A549 (cell line): ENCODE measurements at regions not wholly inside any gene's neighbourhood (a gene's known extent, or its start where the extent isn't known, plus 50 kb on each side); places are given as distances from the start of the nearest gene placed in this dataset.

Experiments used
- ATAC-seq, 2 experiments: fragments of 200-7000 bp in 1 of 2; fragments of >200 bp in 1 of 2; cut with Nextera tagmentation in 1 of 2; cut with Tn5 transposase in 1 of 2; 3 replicates each; pipeline versions ENCODE4 v1.8.0 to v1.9.1; 2018 to 2020; ENCODE audit warnings: mild to moderate bottlenecking in 1 of 2, moderate library complexity in 1 of 2
- CTCF ChIA-PET: fragments of 300-600 bp; sonication (Branson Sonifier 250); formaldehyde crosslinking; extraction: SDS; loops from one replicate; lab custom pipeline; 2021; ENCODE audit warnings: antibody characterized with exemption, inconsistent platforms; lab: Yijun Ruan, JAX
- POLR2A ChIA-PET: fragments of 350-600 bp; formaldehyde crosslinking; extraction: SDS; loops from one replicate; lab custom pipeline; 2021; ENCODE audit warnings: antibody characterized with exemption, inconsistent platforms; lab: Yijun Ruan, JAX
- DNase-seq, 2 experiments: peaks; one replicate each; pipeline versions ENCODE4 v3.0.0 to v3.0.0-alpha.2; 2011 to 2016; ENCODE audit warnings: low read depth in 1 of 2, low spot score in 1 of 2
- FAIRE-seq: peaks from 2 replicates; lab custom pipeline; 2011; peaks lifted over from hg19 to GRCh38; lab: Jason Lieb, UNC
- H3K27ac ChIP-seq, 2 experiments: fragments of >200 bp; sonication (Bioruptor Twin); formaldehyde crosslinking; 3 replicates each; pipeline ENCODE4 v1.5.1; 2016 to 2017
- H3K4me1 ChIP-seq: fragments of >200 bp; sonication (Bioruptor Twin); formaldehyde crosslinking; 3 replicates; pipeline ENCODE4 v1.6.1; 2016
- H3K4me2 ChIP-seq: fragments of >200 bp; sonication (Bioruptor Twin); formaldehyde crosslinking; 3 replicates; pipeline ENCODE4 v1.6.1; 2016
- H3K4me3 ChIP-seq: fragments of >200 bp; sonication (Bioruptor Twin); formaldehyde crosslinking; 3 replicates; pipeline ENCODE4 v1.5.1; 2016
- H3K9me3 ChIP-seq: fragments of >200 bp; sonication (Bioruptor Twin); formaldehyde crosslinking; 3 replicates; pipeline ENCODE4 v1.6.1; 2016
- CBX8 ChIP-seq: fragments of 200-600 bp; sonication (generic); IDR thresholded peaks from 2 replicates; pipeline ENCODE4 v1.6.1; 2016
- CEBPB ChIP-seq, 2 experiments: fragments of >200 bp in 1 of 2; sonication (Bioruptor Twin) in 1 of 2; formaldehyde crosslinking in 1 of 2; IDR thresholded peaks; 2 replicates each; pipeline ENCODE4 v1.6.1; 2012 to 2016
- CHD4 ChIP-seq: fragments of 200-600 bp; sonication (generic); IDR thresholded peaks from 2 replicates; pipeline ENCODE4 v1.6.1; 2016; ENCODE audit warnings: antibody characterized with exemption, mild to moderate bottlenecking, borderline replicate concordance
- EHMT2 ChIP-seq: fragments of 200-600 bp; sonication (generic); IDR thresholded peaks from 2 replicates; pipeline ENCODE4 v1.6.1; 2016; ENCODE audit warnings: antibody characterized with exemption, low read depth, mild to moderate bottlenecking, moderate library complexity
- EP300 ChIP-seq, 2 experiments: fragments of >200 bp; sonication (Bioruptor Twin); formaldehyde crosslinking; IDR thresholded peaks; 2 replicates in 1 of 2; 3 replicates in 1 of 2; pipeline ENCODE4 v1.6.1; 2016 to 2017
- FOSB ChIP-seq: fragments of 250-450 bp; sonication (Bioruptor Pico); IDR thresholded peaks from 2 replicates; pipeline ENCODE4 v1.5.0; 2020; ENCODE audit warnings: mild to moderate bottlenecking, moderate library complexity
- FOSL2 ChIP-seq, 2 experiments: fragments of 450-650 bp in 1 of 2; fragments of >200 bp in 1 of 2; sonication (Bioruptor Twin) in 1 of 2; formaldehyde crosslinking; IDR thresholded peaks; 2 replicates each; pipeline versions ENCODE4 v1.5.0 to v1.6.1; 2016 to 2020; ENCODE audit warnings: mild to moderate bottlenecking in 1 of 2, moderate library complexity in 1 of 2
- FOXS1 ChIP-seq: fragments of 250-450 bp; sonication (Bioruptor Pico); IDR thresholded peaks from 2 replicates; pipeline ENCODE4 v1.5.0; 2020; ENCODE audit warnings: mild to moderate bottlenecking, moderate library complexity
- GATA3 ChIP-seq: IDR thresholded peaks from 2 replicates; pipeline ENCODE4 v1.6.1; 2012; ENCODE audit warnings: borderline replicate concordance
- HES2 ChIP-seq: fragments of >200 bp; sonication (Bioruptor Twin); formaldehyde crosslinking; IDR thresholded peaks from 2 replicates; pipeline ENCODE4 v1.6.1; 2016
- HMGXB4 ChIP-seq: fragments of 250-450 bp; sonication (Bioruptor Pico); IDR thresholded peaks from 2 replicates; pipeline ENCODE4 v1.5.0; 2021; ENCODE audit warnings: mild to moderate bottlenecking, moderate library complexity, borderline replicate concordance
- HOXA7 ChIP-seq: fragments of 250-450 bp; sonication (Bioruptor Pico); IDR thresholded peaks from 2 replicates; pipeline ENCODE4 v1.5.0; 2020; ENCODE audit warnings: mild to moderate bottlenecking, moderate library complexity
- HOXB5 ChIP-seq: fragments of 250-450 bp; sonication (Bioruptor Pico); IDR thresholded peaks from 2 replicates; pipeline ENCODE4 v1.5.0; 2020; ENCODE audit warnings: mild to moderate bottlenecking, moderate library complexity
- KDM1A ChIP-seq: fragments of 200-600 bp; sonication (generic); IDR thresholded peaks from 2 replicates; pipeline ENCODE4 v1.6.1; 2016; ENCODE audit warnings: low read depth, mild to moderate bottlenecking
- MAZ ChIP-seq: fragments of 150-350 bp; IDR thresholded peaks from 2 replicates; pipeline ENCODE4 v1.6.1; 2014; ENCODE audit warnings: antibody characterized with exemption, low read depth, low read length, borderline replicate concordance
- NFE2L2 ChIP-seq: fragments of 150-350 bp; conservative IDR thresholded peaks from 2 replicates; pipeline ENCODE4 v1.6.1; 2014; ENCODE audit warnings: low read length
- NPAS2 ChIP-seq: fragments of 250-450 bp; sonication (Bioruptor Pico); IDR thresholded peaks from 2 replicates; pipeline ENCODE4 v1.8.0; 2022; ENCODE audit warnings: mild to moderate bottlenecking, moderate library complexity, borderline replicate concordance
- NR3C1 ChIP-seq: fragments of >200 bp; sonication (Bioruptor Twin); formaldehyde crosslinking; IDR thresholded peaks from 3 replicates; pipeline ENCODE4 v1.6.1; 2017
- POLR2A ChIP-seq: IDR thresholded peaks from 2 replicates; pipeline ENCODE4 v1.6.1; 2012; ENCODE audit warnings: mild to moderate bottlenecking, low read length
- REST ChIP-seq: fragments of 200-600 bp; sonication (generic); IDR thresholded peaks from 2 replicates; pipeline ENCODE4 v1.6.1; 2016; ENCODE audit warnings: antibody characterized with exemption, mild to moderate bottlenecking, moderate library complexity
- TP53 ChIP-seq: fragments of 250-450 bp; sonication (Bioruptor Pico); IDR thresholded peaks from 2 replicates; pipeline ENCODE4 v1.5.0; 2021; ENCODE audit warnings: mild to moderate bottlenecking, moderate library complexity
- ZC3H11A ChIP-seq: fragments of 450-650 bp; IDR thresholded peaks from 2 replicates; pipeline ENCODE4 v1.6.1; 2014; ENCODE audit warnings: antibody characterized with exemption, mild to moderate bottlenecking
- ZFP36 ChIP-seq: fragments of 450-650 bp; IDR thresholded peaks from 2 replicates; pipeline ENCODE4 v1.6.1; 2014; ENCODE audit warnings: borderline replicate concordance; ENCODE audit not compliant: partially characterized antibody
- ZSCAN20 ChIP-seq: fragments of 250-450 bp; sonication (Bioruptor Pico); IDR thresholded peaks from 2 replicates; pipeline ENCODE4 v1.8.0; 2022; ENCODE audit warnings: mild to moderate bottlenecking, moderate library complexity
- WGBS: methylation state at CpG from one replicate; pipeline ENCODE4 v1.1.6; 2017; ENCODE audit errors: missing lambda C conversion rate; 5-methylcytosine and 5-hydroxymethylcytosine counted together
- TF ChIP-seq, protein P1 (sequence below): fragments of 150-350 bp; IDR thresholded peaks from 2 replicates; pipeline ENCODE4 v1.6.1; 2014; ENCODE audit warnings: low read depth, mild to moderate bottlenecking, low read length
- TF ChIP-seq, protein P2 (sequence below): fragments of 450-650 bp; IDR thresholded peaks from 2 replicates; pipeline ENCODE4 v1.6.1; 2014; ENCODE audit warnings: antibody characterized with exemption

GRCh38 chr3:40768536-40768935 lies 243.8 kb downstream of the ZNF621 start (continued):
- no peak for TF ChIP-seq REST

DNA sequence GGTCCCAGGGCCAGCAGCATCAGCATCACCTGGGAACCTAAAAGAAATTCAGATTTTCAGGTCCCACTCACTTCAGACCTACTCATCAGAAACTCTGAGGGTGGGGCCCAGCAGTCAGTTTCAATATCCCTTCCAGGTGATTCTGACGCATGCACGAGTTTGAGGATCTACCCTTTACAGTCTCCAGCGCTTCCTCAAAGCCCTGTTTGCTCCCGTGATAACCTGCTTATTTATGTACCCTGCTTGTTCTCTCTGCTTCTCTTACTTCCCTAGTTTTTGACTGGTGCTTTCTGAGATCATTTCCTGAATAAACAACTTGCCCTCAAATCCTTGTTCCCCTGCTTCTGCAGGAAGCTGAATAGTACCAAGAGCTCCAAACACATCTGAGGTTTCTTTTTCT lies 245.3 kb downstream of the ZNF621 start:
- TF ChIP-seq MAZ, result no peak
- no peak for TF ChIP-seq HOXA7 (CRISPR knock-in tag)
- no peak for TF ChIP-seq HOXB5
- Histone ChIP-seq H3K4me3 (no peak overlapping the region), H3K4me1 (no peaks in the 10 kb centered on the region), H3K9me3 (no peaks in the 10 kb centered on the region), H3K4me2 (no peak overlapping the region), H3K27ac (no peak overlapping the region)
- WGBS, result 51% methylated on average over 4 of the region's 4 CpGs
- no peak for ATAC-seq
- DNase-seq, result no peak
- FAIRE-seq, result no peak
- POLR2A ChIA-PET, result no interaction called here
- CTCF ChIA-PET, result no interaction called here

- Histone ChIP-seq H3K4me2 (no peak overlapping the region), H3K4me1 (no peaks in the 10 kb centered on the region), H3K9me3 (no peaks in the 10 kb centered on the region), H3K27ac (no peak overlapping the region), H3K4me3 (no peak overlapping the region)
- ATAC-seq, result no peak
- TF ChIP-seq ZSCAN20 (CRISPR knock-in tag), result no peak
- no peak for TF ChIP-seq FOSL2 (IDR thresholded peaks at IDR 0.05)
- TF ChIP-seq FOSL2 (CRISPR knock-in tag; IDR thresholded peaks at IDR 0.05), result no peak
- no peak for TF ChIP-seq TP53
- no peak for TF ChIP-seq ZC3H11A
- TF ChIP-seq, protein P1, sequence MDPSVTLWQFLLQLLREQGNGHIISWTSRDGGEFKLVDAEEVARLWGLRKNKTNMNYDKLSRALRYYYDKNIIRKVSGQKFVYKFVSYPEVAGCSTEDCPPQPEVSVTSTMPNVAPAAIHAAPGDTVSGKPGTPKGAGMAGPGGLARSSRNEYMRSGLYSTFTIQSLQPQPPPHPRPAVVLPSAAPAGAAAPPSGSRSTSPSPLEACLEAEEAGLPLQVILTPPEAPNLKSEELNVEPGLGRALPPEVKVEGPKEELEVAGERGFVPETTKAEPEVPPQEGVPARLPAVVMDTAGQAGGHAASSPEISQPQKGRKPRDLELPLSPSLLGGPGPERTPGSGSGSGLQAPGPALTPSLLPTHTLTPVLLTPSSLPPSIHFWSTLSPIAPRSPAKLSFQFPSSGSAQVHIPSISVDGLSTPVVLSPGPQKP, result no peak
- no peak for TF ChIP-seq NR3C1
- TF ChIP-seq CBX8, result no peak
- no peak for TF ChIP-seq HMGXB4 (CRISPR knock-in tag)
- no peak for TF ChIP-seq EP300 (IDR thresholded peaks at IDR 0.05)
- TF ChIP-seq FOSB (CRISPR knock-in tag), result no peak
- no peak for TF ChIP-seq EHMT2
- no peak for TF ChIP-seq POLR2A
- ChIA-PET CTCF (interaction anchor here (1.4 kb wide), 1 partner anchor 191 kb away, joined by 4 read pairs; no protein-coding TSS in a partner anchor), POLR2A (no interaction called here)
- no peak for DNase-seq
- WGBS, result 58% methylated on average over 3 of the region's 3 CpGs
- no peak for FAIRE-seq
These were observed 246.4 kb downstream of the ZNF621 start for GRCh38 chr3:40771112-40771511.

DNA sequence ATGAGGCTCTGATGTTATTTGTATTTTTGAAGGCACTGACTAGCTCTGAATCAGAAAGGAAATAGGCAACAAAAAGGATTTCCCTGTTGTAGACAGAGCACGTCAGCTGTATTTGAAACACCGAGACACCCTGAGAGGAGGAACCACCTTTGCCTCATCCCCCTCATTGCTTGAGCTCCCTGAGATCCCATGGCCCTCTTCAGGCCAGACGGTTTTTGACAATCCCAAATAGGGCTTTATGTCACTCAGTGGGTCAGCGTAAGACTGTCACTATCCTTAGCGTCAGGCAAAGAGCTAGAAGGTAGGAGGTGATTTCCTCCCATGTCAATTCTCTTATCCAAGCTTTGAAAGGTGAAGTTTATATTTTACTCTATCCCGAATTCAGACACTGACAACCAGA lies 254.3 kb downstream of the ZNF621 start:
- FAIRE-seq, result no peak
- Histone ChIP-seq H3K4me1 (no peaks in the 10 kb centered on the region), H3K4me2 (no peak overlapping the region), H3K9me3 (no peaks in the 10 kb centered on the region), H3K4me3 (no peak overlapping the region), H3K27ac (no peak overlapping the region)
- ChIA-PET POLR2A (no interaction called here), CTCF (no interaction called here)
- TF ChIP-seq CHD4 (no peak), POLR2A (no peak), ZC3H11A (no peak), NFE2L2 (no peak), HES2 (no peak), HOXB5 (no peak), GATA3 (no peak), ZFP36 (no peak), KDM1A (no peak), EP300 (IDR thresholded peaks at IDR 0.05) (no peak), FOXS1 (CRISPR knock-in tag) (no peak), NPAS2 (CRISPR knock-in tag) (no peak), CEBPB (IDR thresholded peaks at IDR 0.05) (no peak)
- TF ChIP-seq, protein P2, sequence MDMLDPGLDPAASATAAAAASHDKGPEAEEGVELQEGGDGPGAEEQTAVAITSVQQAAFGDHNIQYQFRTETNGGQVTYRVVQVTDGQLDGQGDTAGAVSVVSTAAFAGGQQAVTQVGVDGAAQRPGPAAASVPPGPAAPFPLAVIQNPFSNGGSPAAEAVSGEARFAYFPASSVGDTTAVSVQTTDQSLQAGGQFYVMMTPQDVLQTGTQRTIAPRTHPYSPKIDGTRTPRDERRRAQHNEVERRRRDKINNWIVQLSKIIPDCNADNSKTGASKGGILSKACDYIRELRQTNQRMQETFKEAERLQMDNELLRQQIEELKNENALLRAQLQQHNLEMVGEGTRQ, result no peak
- 57% methylated on average over 6 of the region's 6 CpGs for WGBS
- ATAC-seq, result no peak
- DNase-seq, result no peak
